ENCODE measurements at regions not wholly inside any gene's neighbourhood (a gene's known extent, or its start where the extent isn't known, plus 50 kb on each side); places are given as distances from the start of the nearest gene placed in this dataset.

- peaks cover 19% of the 10 kb centered on the region for H3K27me3 Mint-ChIP-seq (ENCODE audit: low read depth)
- no peaks in the 10 kb centered on the region for H3K36me3 Mint-ChIP-seq (ENCODE audit: low read depth)
- no peak overlapping the region for H3K4me3 Mint-ChIP-seq
- no peak for TF ChIP-seq CTCF (conservative IDR thresholded peaks at IDR 0.05)
- no peak for DNase-seq (ENCODE audit: low read depth, low spot score)
- H3K4me1 Mint-ChIP-seq, result no peaks in the 10 kb centered on the region
- H3K27ac Mint-ChIP-seq (ENCODE audit: unreplicated experiment), result no peak overlapping the region
- H3K9me3 Mint-ChIP-seq, result peaks cover 4% of the 10 kb centered on the region
Measured at GRCh38 chr16:7946142-7946541, 613.5 kb downstream of the RBFOX1 start.

GRCh38 chr16:7938175-7938574 is 605.5 kb downstream of the RBFOX1 start:
- no peak for DNase-seq (ENCODE audit: low read depth, low spot score)
- Mint-ChIP-seq H3K27ac (ENCODE audit: unreplicated experiment) (no peak overlapping the region), H3K4me3 (no peak overlapping the region), H3K36me3 (ENCODE audit: low read depth) (no peaks in the 10 kb centered on the region), H3K9me3 (peaks cover 3% of the 10 kb centered on the region), H3K4me1 (peaks cover 8% of the 10 kb centered on the region), H3K27me3 (ENCODE audit: low read depth) (peaks cover 2% of the 10 kb centered on the region)
- TF ChIP-seq CTCF (conservative IDR thresholded peaks at IDR 0.05), result no peak

- Mint-ChIP-seq H3K27me3 (ENCODE audit: low read depth) (no peaks in the 10 kb centered on the region), H3K27ac (ENCODE audit: unreplicated experiment) (no peak overlapping the region), H3K4me3 (no peak overlapping the region), H3K9me3 (peaks cover 5% of the 10 kb centered on the region), H3K36me3 (ENCODE audit: low read depth) (no peaks in the 10 kb centered on the region), H3K4me1 (no peaks in the 10 kb centered on the region)
- no peak for DNase-seq (ENCODE audit: low read depth, low spot score)
- TF ChIP-seq CTCF (conservative IDR thresholded peaks at IDR 0.05), result no peak
Measured at GRCh38 chr16:7921345-7921744, 588.7 kb downstream of the RBFOX1 start.

GRCh38 chr16:7919782-7920181 is 587.1 kb downstream of the RBFOX1 start:
- H3K27me3 Mint-ChIP-seq (ENCODE audit: low read depth), result no peaks in the 10 kb centered on the region
- no peak for TF ChIP-seq CTCF (conservative IDR thresholded peaks at IDR 0.05)
- H3K27ac Mint-ChIP-seq (ENCODE audit: unreplicated experiment), result no peak overlapping the region
- no peak for DNase-seq (ENCODE audit: low read depth, low spot score)
- no peaks in the 10 kb centered on the region for H3K36me3 Mint-ChIP-seq (ENCODE audit: low read depth)
- no peak overlapping the region for H3K4me3 Mint-ChIP-seq
- H3K4me1 Mint-ChIP-seq, result no peaks in the 10 kb centered on the region
- H3K9me3 Mint-ChIP-seq, result peaks cover 5% of the 10 kb centered on the region

DNA sequence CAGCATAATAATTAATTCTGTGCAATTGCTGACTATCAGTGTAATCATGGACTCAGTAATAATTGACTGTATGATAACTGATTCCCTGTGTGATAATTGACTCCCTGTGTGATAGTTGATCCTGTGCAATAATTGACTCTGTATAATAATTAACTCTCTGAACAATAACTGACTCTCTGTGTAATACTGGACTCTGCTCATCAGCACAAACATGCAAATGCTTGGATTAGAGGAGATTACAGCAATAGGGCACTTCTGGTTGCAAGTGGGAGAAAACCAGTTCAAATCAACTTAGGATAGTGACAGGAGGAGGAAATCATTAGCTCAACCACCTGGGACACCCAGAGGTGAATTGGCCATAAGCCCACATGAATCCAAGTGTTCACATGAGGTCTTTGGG is 582.1 kb downstream of the RBFOX1 start:
- Mint-ChIP-seq H3K9me3 (peaks cover 2% of the 10 kb centered on the region), H3K36me3 (ENCODE audit: low read depth) (no peaks in the 10 kb centered on the region), H3K27ac (ENCODE audit: unreplicated experiment) (no peak overlapping the region), H3K27me3 (ENCODE audit: low read depth) (no peaks in the 10 kb centered on the region), H3K4me3 (no peak overlapping the region), H3K4me1 (no peaks in the 10 kb centered on the region)
- TF ChIP-seq CTCF (conservative IDR thresholded peaks at IDR 0.05), result no peak
- DNase-seq (ENCODE audit: low read depth, low spot score), result no peak

- Mint-ChIP-seq H3K27ac (ENCODE audit: unreplicated experiment) (no peak overlapping the region), H3K27me3 (ENCODE audit: low read depth) (no peaks in the 10 kb centered on the region), H3K4me3 (no peak overlapping the region), H3K36me3 (ENCODE audit: low read depth) (no peaks in the 10 kb centered on the region), H3K9me3 (no peaks in the 10 kb centered on the region), H3K4me1 (no peaks in the 10 kb centered on the region)
- TF ChIP-seq CTCF (conservative IDR thresholded peaks at IDR 0.05), result no peak
- DNase-seq (ENCODE audit: low read depth, low spot score), result no peak
Measured at GRCh38 chr16:7912132-7912531, 579.5 kb downstream of the RBFOX1 start.

Data from neural crest cell (in vitro differentiated cells).